Amniotic stem cell (primary cell): ENCODE measurements at regions not wholly inside any gene's neighbourhood (a gene's known extent, or its start where the extent isn't known, plus 50 kb on each side); places are given as distances from the start of the nearest gene placed in this dataset.
"Not testable (repeated sequence)": the region's sequence is repeated elsewhere in the genome, so short reads cannot be mapped to it uniquely, and the experiment has no call there.

Source experiments
- DNase-seq: peaks from one replicate; lab custom pipeline; 2025; lab: John Stamatoyannopoulos, UW

GRCh38 chr2:176427549-176427948 is 158.3 kb downstream of the MTX2 start:
- no peak for DNase-seq

GRCh38 chr2:176428944-176429469 is 159.8 kb downstream of the MTX2 start:
- not testable (repeated sequence) for DNase-seq

GRCh38 chr2:176432434-176432833 is 163.2 kb downstream of the MTX2 start:
- no peak for DNase-seq

- DNase-seq: no peak
Observed at GRCh38 chr2:176435729-176436128, 166.5 kb downstream of the MTX2 start.

GRCh38 chr2:176443946-176444345 is 174.7 kb downstream of the MTX2 start:
- DNase-seq: no peak

GRCh38 chr2:176445956-176446355 is 176.7 kb downstream of the MTX2 start:
- no peak for DNase-seq

GRCh38 chr2:176446718-176447414 is 177.6 kb downstream of the MTX2 start:
- DNase-seq: no peak

GRCh38 chr2:176447616-176448015 is 178.4 kb downstream of the MTX2 start:
- no peak for DNase-seq

GRCh38 chr2:176449852-176450251 is 180.6 kb downstream of the MTX2 start:
- DNase-seq: no peak

- no peak for DNase-seq
Observed at GRCh38 chr2:176453784-176454183, 184.5 kb downstream of the MTX2 start.

- no peak for DNase-seq
Observed at GRCh38 chr2:176454893-176455815, 185.9 kb downstream of the MTX2 start.

GRCh38 chr2:176455816-176456291 is 186.6 kb downstream of the MTX2 start:
- DNase-seq: no peak

- no peak for DNase-seq
Observed at GRCh38 chr2:176457481-176457880, 188.2 kb downstream of the MTX2 start.

- DNase-seq: no peak
Observed at GRCh38 chr2:176461098-176461808, 192.0 kb downstream of the MTX2 start.

- DNase-seq: no peak
Observed at GRCh38 chr2:176461809-176462670, 192.8 kb downstream of the MTX2 start.

GRCh38 chr2:176463546-176463945 is 194.3 kb downstream of the MTX2 start:
- no peak for DNase-seq

- DNase-seq: no peak
Observed at GRCh38 chr2:176464886-176465564, 195.8 kb downstream of the MTX2 start.

GRCh38 chr2:176466918-176467452 is 197.7 kb downstream of the MTX2 start:
- no peak for DNase-seq

GRCh38 chr2:176467595-176467994 is 198.4 kb downstream of the MTX2 start:
- no peak for DNase-seq

- DNase-seq: no peak
Observed at GRCh38 chr2:176468457-176469113, 199.3 kb downstream of the MTX2 start.
